ENCODE measurements at regions not wholly inside any gene's neighbourhood (a gene's known extent, or its start where the extent isn't known, plus 50 kb on each side); places are given as distances from the start of the nearest gene placed in this dataset.

DNA sequence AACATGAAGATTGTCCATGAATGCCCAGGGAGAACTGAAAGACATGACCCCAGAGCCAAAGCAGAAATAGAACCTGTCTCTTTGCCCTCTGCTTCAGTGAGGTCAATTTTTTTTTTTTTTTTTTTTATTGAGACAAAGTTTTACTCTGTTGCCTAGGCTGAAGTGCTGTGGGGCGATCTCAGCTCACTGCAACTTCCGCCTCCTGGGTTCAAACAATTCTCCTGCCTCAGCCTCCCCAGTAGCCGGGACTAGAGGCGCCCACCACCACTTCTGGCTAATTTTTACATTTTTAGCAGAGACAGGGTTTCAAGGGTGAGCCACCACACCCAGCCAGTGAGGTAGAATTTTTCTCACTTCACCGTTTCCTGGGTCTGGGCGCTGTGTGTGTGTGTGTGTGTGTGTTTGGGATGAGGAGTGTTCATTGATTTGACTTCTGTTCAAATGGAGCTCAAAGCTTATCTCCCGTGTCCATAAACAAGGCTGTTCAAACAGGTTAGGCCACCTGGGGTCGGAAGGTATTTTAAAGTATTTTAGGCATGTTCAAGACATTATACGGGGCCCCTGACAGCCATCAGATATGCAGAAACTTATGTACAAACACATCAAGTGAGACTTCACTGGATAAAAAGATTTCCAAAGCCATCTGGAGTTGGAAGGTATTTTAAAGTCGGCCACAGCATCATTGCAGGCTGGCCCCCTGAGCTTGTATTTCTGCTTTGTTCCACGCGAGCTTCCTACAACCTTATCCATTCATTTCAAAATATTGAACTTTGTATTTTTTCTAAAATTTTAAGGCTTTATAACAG is 93.8 kb downstream of the MAP3K8 start:
- TF ChIP-seq CTCF (conservative IDR thresholded peaks at IDR 0.05): no peak
- TF ChIP-seq ZFX (IDR thresholded peaks at IDR 0.05): no peak

All from C4-2B (cell line).